Right lobe of liver (tissue), 4 donors: ENCODE measurements at regions not wholly inside any gene's neighbourhood (a gene's known extent, or its start where the extent isn't known, plus 50 kb on each side); places are given as distances from the start of the nearest gene placed in this dataset.

Source experiments
- POLR2A ChIP-seq: fragments of 450-650 bp; IDR thresholded peaks from one replicate; pipeline ENCODE4 v1.6.1; 2017; ENCODE audit warnings: antibody characterized with exemption, mild to moderate bottlenecking
- TF ChIP-seq, protein P1 (sequence below), 4 donors: fragments of 200-600 bp in 3 of 4; fragments of 450-650 bp in 1 of 4; IDR thresholded peaks; one replicate each; pipeline versions ENCODE4 v1.5.1 to v1.8.0; 2016 to 2022; ENCODE audit warnings: antibody characterized with exemption in 4 of 4, mild to moderate bottlenecking in 2 of 4
- donor health status: DM: no; HTN: no; CAD: no.
- donor health status: DM: no; HTN: no; CAD: no.
- donor health status: DM: no; HTN: yes; CAD: no.

- TF ChIP-seq, protein P1, sequence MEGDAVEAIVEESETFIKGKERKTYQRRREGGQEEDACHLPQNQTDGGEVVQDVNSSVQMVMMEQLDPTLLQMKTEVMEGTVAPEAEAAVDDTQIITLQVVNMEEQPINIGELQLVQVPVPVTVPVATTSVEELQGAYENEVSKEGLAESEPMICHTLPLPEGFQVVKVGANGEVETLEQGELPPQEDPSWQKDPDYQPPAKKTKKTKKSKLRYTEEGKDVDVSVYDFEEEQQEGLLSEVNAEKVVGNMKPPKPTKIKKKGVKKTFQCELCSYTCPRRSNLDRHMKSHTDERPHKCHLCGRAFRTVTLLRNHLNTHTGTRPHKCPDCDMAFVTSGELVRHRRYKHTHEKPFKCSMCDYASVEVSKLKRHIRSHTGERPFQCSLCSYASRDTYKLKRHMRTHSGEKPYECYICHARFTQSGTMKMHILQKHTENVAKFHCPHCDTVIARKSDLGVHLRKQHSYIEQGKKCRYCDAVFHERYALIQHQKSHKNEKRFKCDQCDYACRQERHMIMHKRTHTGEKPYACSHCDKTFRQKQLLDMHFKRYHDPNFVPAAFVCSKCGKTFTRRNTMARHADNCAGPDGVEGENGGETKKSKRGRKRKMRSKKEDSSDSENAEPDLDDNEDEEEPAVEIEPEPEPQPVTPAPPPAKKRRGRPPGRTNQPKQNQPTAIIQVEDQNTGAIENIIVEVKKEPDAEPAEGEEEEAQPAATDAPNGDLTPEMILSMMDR (IDR thresholded peaks at IDR 0.05), result no peak
- TF ChIP-seq POLR2A, result no peak
These were observed 125.8 kb upstream of the ATP2B2 start for GRCh38 chr3:10631224-10631623.
